SU-DHL-6 (cell line): ENCODE measurements at regions not wholly inside any gene's neighbourhood (a gene's known extent, or its start where the extent isn't known, plus 50 kb on each side); places are given as distances from the start of the nearest gene placed in this dataset.

Experiments used
- H2AFZ ChIP-seq: fragments of 200-600 bp; sonication (generic); 2 replicates; pipeline ENCODE4 v1.6.1; 2014; ENCODE audit warnings: low read depth, mild to moderate bottlenecking, moderate library complexity, mixed read lengths, antibody characterized with exemption, low read length; ENCODE audit not compliant: severe bottlenecking
- H3F3A ChIP-seq: fragments of 200-600 bp; shearing (Covaris generic); 2 replicates; pipeline ENCODE4 v1.6.0; 2016; ENCODE audit warnings: antibody characterized with exemption, mild to moderate bottlenecking; ENCODE audit not compliant: insufficient read depth
- H3K27ac ChIP-seq: fragments of 200-600 bp; sonication (generic); 2 replicates; pipeline ENCODE4 v1.5.1; 2016; ENCODE audit warnings: low read depth, mild to moderate bottlenecking, low read length, moderate library complexity, mixed read lengths
- H3K27me3 ChIP-seq: fragments of 200-600 bp; sonication (generic), shearing (Covaris generic); 2 replicates; pipeline ENCODE4 v1.6.0; 2014; ENCODE audit warnings: mild to moderate bottlenecking, low read length
- H3K36me3 ChIP-seq: fragments of 200-600 bp; sonication (generic); 2 replicates; pipeline ENCODE4 v1.6.1; 2014; ENCODE audit warnings: mild to moderate bottlenecking, low read length, mixed read lengths
- H3K4me2 ChIP-seq: fragments of 300-600, 200-600 bp; shearing (Covaris generic), sonication (generic); 2 replicates; pipeline ENCODE4 v1.6.0; 2014; ENCODE audit warnings: low read length, low read depth, mild to moderate bottlenecking; ENCODE audit not compliant: poor library complexity, severe bottlenecking
- H3K4me3 ChIP-seq: fragments of 200-600 bp; sonication (generic); 2 replicates; pipeline ENCODE4 v1.5.1; 2014; ENCODE audit warnings: antibody characterized with exemption, low read length, mild to moderate bottlenecking, mixed read lengths; ENCODE audit not compliant: insufficient read depth, poor library complexity, severe bottlenecking
- H3K79me2 ChIP-seq: fragments of 200-600 bp; sonication (generic); 2 replicates; pipeline ENCODE4 v1.6.1; 2014; ENCODE audit warnings: mild to moderate bottlenecking, low read length, moderate library complexity; ENCODE audit not compliant: insufficient read depth
- H3K9ac ChIP-seq: fragments of 200-600 bp; sonication (generic); 2 replicates; pipeline ENCODE4 v1.7.0; 2014; ENCODE audit warnings: mild to moderate bottlenecking, low read length
- H3K9me2 ChIP-seq: fragments of 200-600 bp; sonication (generic); replicated peaks from 2 replicates; pipeline ENCODE4 v1.6.1; 2014; ENCODE audit warnings: low read length; ENCODE audit not compliant: insufficient read depth
- H3K9me3 ChIP-seq: fragments of 200-600 bp; sonication (generic); 2 replicates; pipeline ENCODE4 v1.6.1; 2014; ENCODE audit warnings: low read length, mixed read lengths; ENCODE audit not compliant: insufficient read depth
- H4K20me1 ChIP-seq: fragments of 200-600 bp; sonication (generic); 2 replicates; pipeline ENCODE4 v1.6.1; 2014; ENCODE audit warnings: low read depth, mild to moderate bottlenecking, antibody characterized with exemption, low read length, moderate library complexity, mixed read lengths
- CTCF ChIP-seq: fragments of 200-600 bp; sonication (generic); IDR thresholded peaks from one replicate; pipeline ENCODE4 v1.5.1; 2017; ENCODE audit warnings: antibody characterized with exemption, mild to moderate bottlenecking, low read length, moderate library complexity; ENCODE audit not compliant: insufficient read depth, poor library complexity, severe bottlenecking
- EZH2phosphoT487 ChIP-seq: fragments of 200-600 bp; sonication (generic), shearing (Covaris generic); conservative IDR thresholded peaks from 2 replicates; pipeline ENCODE4 v1.6.1; 2018; ENCODE audit warnings: mild to moderate bottlenecking, antibody characterized with exemption, low read length, moderate library complexity, mixed read lengths

- H3K36me3 ChIP-seq, result no peaks in the 10 kb centered on the region
These were observed 837.6 kb downstream of the TBC1D32 start for GRCh38 chr6:120496661-120497060.

GRCh38 chr6:120493505-120493904 is 840.8 kb downstream of the TBC1D32 start:
- Histone ChIP-seq H3K9me2 (no peaks in the 10 kb centered on the region), H3K9me3 (no peaks in the 10 kb centered on the region), H3K27me3 (no peaks in the 10 kb centered on the region), H3F3A (no peaks in the 10 kb centered on the region), H4K20me1 (no peaks in the 10 kb centered on the region), H3K79me2 (no peaks in the 10 kb centered on the region), H3K4me3 (no peak overlapping the region), H3K27ac (no peak overlapping the region), H3K4me2 (no peak overlapping the region), H3K36me3 (no peaks in the 10 kb centered on the region), H2AFZ (no peak overlapping the region), H3K9ac (no peak overlapping the region)
- no peak for TF ChIP-seq EZH2phosphoT487
- TF ChIP-seq CTCF, result no peak

More at GRCh38 chr6:120496661-120497060, 837.6 kb downstream of the TBC1D32 start:
- H3K9me2 ChIP-seq, result no peaks in the 10 kb centered on the region
- no peaks in the 10 kb centered on the region for H4K20me1 ChIP-seq
- H3K4me2 ChIP-seq, result no peak overlapping the region
- no peaks in the 10 kb centered on the region for H3K27me3 ChIP-seq
- H3K27ac ChIP-seq, result no peak overlapping the region
- no peak overlapping the region for H2AFZ ChIP-seq
- no peak for TF ChIP-seq CTCF
- no peak for TF ChIP-seq EZH2phosphoT487
- no peaks in the 10 kb centered on the region for H3K9me3 ChIP-seq
- no peak overlapping the region for H3K4me3 ChIP-seq
- no peaks in the 10 kb centered on the region for H3F3A ChIP-seq
- H3K79me2 ChIP-seq, result no peaks in the 10 kb centered on the region
- H3K9ac ChIP-seq, result no peak overlapping the region

GRCh38 chr6:120489941-120490340 is 844.3 kb downstream of the TBC1D32 start:
- Histone ChIP-seq H3K4me3 (no peak overlapping the region), H2AFZ (no peak overlapping the region), H3K27ac (no peak overlapping the region), H3K9ac (no peak overlapping the region), H3K9me3 (no peaks in the 10 kb centered on the region), H3K79me2 (no peaks in the 10 kb centered on the region), H3K36me3 (no peaks in the 10 kb centered on the region), H3K27me3 (no peaks in the 10 kb centered on the region), H3K9me2 (no peaks in the 10 kb centered on the region), H3F3A (no peaks in the 10 kb centered on the region), H4K20me1 (no peaks in the 10 kb centered on the region), H3K4me2 (no peak overlapping the region)
- TF ChIP-seq CTCF, result no peak
- TF ChIP-seq EZH2phosphoT487, result no peak
